Aorta (tissue), 5 donors: ENCODE measurements at regions not wholly inside any gene's neighbourhood (a gene's known extent, or its start where the extent isn't known, plus 50 kb on each side); places are given as distances from the start of the nearest gene placed in this dataset.

Experiments
- ATAC-seq: fragments of 200-7000 bp; cut with Tn5 transposase; one replicate; pipeline ENCODE4 v1.9.1; 2022; ENCODE audit warnings: moderate library complexity; ENCODE audit not compliant: low FRiP score
- DNase-seq, 2 donors: peaks; one replicate each; pipeline ENCODE4 v3.0.0-alpha.2; 2020
- H3K27ac ChIP-seq, 2 donors: one replicate each; pipeline ENCODE4 v1.5.1; 2013; ENCODE audit warnings: low read length in 2 of 2, mild to moderate bottlenecking in 2 of 2, moderate library complexity in 2 of 2, control low read depth in 1 of 2, inconsistent platforms in 1 of 2, low read depth in 1 of 2
- H3K27me3 ChIP-seq, 2 donors: one replicate each; pipeline ENCODE4 v1.6.1; 2013; ENCODE audit warnings: control low read depth in 1 of 2, low read length in 1 of 2, mild to moderate bottlenecking in 1 of 2, moderate library complexity in 1 of 2; ENCODE audit not compliant: insufficient read depth in 2 of 2, control insufficient read depth in 1 of 2
- H3K36me3 ChIP-seq, 2 donors: one replicate each; pipeline ENCODE4 v1.6.1; 2013; ENCODE audit warnings: control low read depth in 1 of 2, low read length in 1 of 2, mild to moderate bottlenecking in 1 of 2; ENCODE audit not compliant: insufficient read depth in 2 of 2, control insufficient read depth in 1 of 2
- H3K4me1 ChIP-seq, 2 donors: one replicate each; pipeline ENCODE4 v1.6.1; 2013; ENCODE audit warnings: low read length in 2 of 2, control low read depth in 1 of 2, mild to moderate bottlenecking in 1 of 2, moderate library complexity in 1 of 2; ENCODE audit not compliant: insufficient read depth in 2 of 2, control insufficient read depth in 1 of 2
- H3K4me3 ChIP-seq, 2 donors: one replicate each; pipeline ENCODE4 v1.5.1; 2013; ENCODE audit warnings: low read length in 2 of 2, control low read depth in 1 of 2, mild to moderate bottlenecking in 1 of 2
- H3K9me3 ChIP-seq: one replicate; pipeline ENCODE4 v1.6.1; 2013; ENCODE audit warnings: mild to moderate bottlenecking, low read length; ENCODE audit not compliant: control insufficient read depth
- WGBS, 2 donors: extraction: QIAGEN DNeasy Blood & Tissue Kit; methylation state at CpG; one replicate each; pipeline ENCODE4 v1.1.7; 2013; 5-methylcytosine and 5-hydroxymethylcytosine counted together
- intact Hi-C, 2 donors: fragments of 100-400 bp; cut with DNase I; formaldehyde crosslinking; loops; one replicate each; pipeline versions ENCODE4 v1.14.2 to v1.15.0; 2022
- donor health status: healthy with polysubstance abuse.
- donor health status: Bipolar disorder and iron deficiency.
- donor health status: DM: no; HTN: no; CAD: no.
- donor health status: DM: no; HTN: no; CAD: no.
- donor health status: DM: yes; HTN: yes; CAD: no.

- ATAC-seq (no peak), DNase-seq (no peak)
- no peaks in the 10 kb centered on the region for H3K36me3 ChIP-seq
- peaks cover 0 to 2% of the 10 kb centered on the region in 2 donors for H3K4me1 ChIP-seq
- no peaks in the 10 kb centered on the region for H3K9me3 ChIP-seq
- WGBS, 2 donors: 56 to 59% methylated on average over 4 of the region's 4 CpGs
- intact Hi-C loops: no loop called here
- no peak overlapping the region for H3K4me3 ChIP-seq
- H3K27me3 ChIP-seq: no peaks in the 10 kb centered on the region
- H3K27ac ChIP-seq: no peak overlapping the region
Observed at GRCh38 chr20:4605166-4605565, 81.1 kb upstream of the PRNP start.

DNA sequence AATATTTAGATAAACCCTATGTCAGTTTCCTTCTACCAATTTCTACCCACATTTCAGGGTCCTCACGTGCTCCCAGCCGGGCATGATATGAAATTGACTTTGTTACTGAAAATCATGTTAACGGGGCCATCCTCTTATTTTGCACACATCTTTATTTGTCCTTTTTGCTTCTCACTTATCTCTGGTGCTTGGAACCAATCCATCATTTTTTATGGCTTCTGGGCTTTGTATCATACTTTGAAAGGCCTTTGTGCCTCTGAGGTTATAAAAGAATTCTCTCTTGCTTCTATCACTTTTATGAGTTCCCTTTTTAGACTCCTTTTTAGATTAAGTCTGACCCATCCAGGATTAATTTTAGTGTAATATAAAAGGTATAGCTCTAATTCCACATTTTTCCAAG is 81.7 kb upstream of the PRNP start:
- Histone ChIP-seq H3K4me3 (no peak overlapping the region), H3K9me3 (no peaks in the 10 kb centered on the region), H3K36me3 (no peaks in the 10 kb centered on the region), H3K27me3 (no peaks in the 10 kb centered on the region), H3K27ac (no peak overlapping the region), H3K4me1 (peaks cover 0 to 2% of the 10 kb centered on the region in 2 donors)
- ATAC-seq (no peak), DNase-seq (no peak)
- intact Hi-C loops: no loop called here
- 91 to 93% methylated on average over 3 of the region's 3 CpGs for WGBS, 2 donors

GRCh38 chr20:4603724-4604123 is 82.5 kb upstream of the PRNP start:
- intact Hi-C loops: no loop called here
- Histone ChIP-seq H3K4me3 (no peak overlapping the region), H3K27me3 (no peaks in the 10 kb centered on the region), H3K27ac (no peak overlapping the region), H3K36me3 (no peaks in the 10 kb centered on the region), H3K4me1 (peaks cover 0 to 2% of the 10 kb centered on the region in 2 donors), H3K9me3 (no peaks in the 10 kb centered on the region)
- WGBS, 2 donors: 71 to 74% methylated on average over 11 of the region's 11 CpGs
- DNase-seq (no peak), ATAC-seq (no peak)

DNA sequence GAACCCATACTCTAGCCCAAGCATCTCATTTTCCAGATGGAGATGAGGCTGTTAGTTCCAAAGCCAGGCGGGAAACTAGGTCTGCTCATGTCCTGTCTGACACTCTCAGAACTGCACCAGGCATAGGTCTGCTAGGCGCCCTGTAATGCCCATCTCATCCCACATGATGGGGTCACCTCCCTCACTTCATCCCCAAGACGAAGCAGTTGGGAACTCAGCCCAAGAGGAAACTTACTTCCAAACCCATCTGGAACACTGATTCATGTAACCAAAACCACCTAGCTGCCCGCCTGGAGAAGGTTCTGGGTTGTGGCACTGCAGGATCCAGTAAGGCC is 84.0 kb upstream of the PRNP start:
- Histone ChIP-seq H3K36me3 (no peaks in the 10 kb centered on the region), H3K27ac (no peak overlapping the region), H3K27me3 (no peaks in the 10 kb centered on the region), H3K4me3 (no peak overlapping the region), H3K4me1 (peaks cover 0 to 2% of the 10 kb centered on the region in 2 donors), H3K9me3 (no peaks in the 10 kb centered on the region)
- DNase-seq: no peak
- intact Hi-C loops: no loop called here
- ATAC-seq: no peak
- 78 to 81% methylated on average over 4 of the region's 4 CpGs for WGBS, 2 donors

GRCh38 chr20:4601630-4602296 is 84.5 kb upstream of the PRNP start:
- Histone ChIP-seq H3K27me3 (no peaks in the 10 kb centered on the region), H3K36me3 (no peaks in the 10 kb centered on the region), H3K27ac (no peak overlapping the region), H3K4me1 (peaks cover 0 to 2% of the 10 kb centered on the region in 2 donors), H3K4me3 (no peak overlapping the region), H3K9me3 (no peaks in the 10 kb centered on the region)
- whole genome bisulfite sequencing, 2 donors: 18 to 19% methylated on average over 8 of the region's 8 CpGs
- no peak for ATAC-seq
- peak; percentile 71 to 83 for DNase-seq
- intact Hi-C loops: no loop called here

GRCh38 chr20:4600308-4601014 is 85.8 kb upstream of the PRNP start:
- 91% methylated on average over 6 of the region's 6 CpGs for WGBS, 2 donors
- no peak overlapping the region for H3K27ac ChIP-seq
- intact Hi-C loops: no loop called here

GRCh38 chr20:4597215-4597614 is 89.0 kb upstream of the PRNP start:
- Histone ChIP-seq H3K4me3 (no peak overlapping the region), H3K27me3 (no peaks in the 10 kb centered on the region), H3K36me3 (no peaks in the 10 kb centered on the region), H3K27ac (no peak overlapping the region), H3K9me3 (no peaks in the 10 kb centered on the region), H3K4me1 (peaks cover 0 to 2% of the 10 kb centered on the region in 2 donors)
- intact Hi-C loops: no loop called here
- ATAC-seq (no peak), DNase-seq (no peak)
- WGBS, 2 donors: 92 to 95% methylated on average over 5 of the region's 5 CpGs

More at GRCh38 chr20:4600308-4601014, 85.8 kb upstream of the PRNP start:
- Histone ChIP-seq H3K9me3 (no peaks in the 10 kb centered on the region), H3K4me3 (no peak overlapping the region), H3K27me3 (no peaks in the 10 kb centered on the region), H3K4me1 (peaks cover 0 to 2% of the 10 kb centered on the region in 2 donors), H3K36me3 (no peaks in the 10 kb centered on the region)
- DNase-seq: no peak
- no peak for ATAC-seq

DNA sequence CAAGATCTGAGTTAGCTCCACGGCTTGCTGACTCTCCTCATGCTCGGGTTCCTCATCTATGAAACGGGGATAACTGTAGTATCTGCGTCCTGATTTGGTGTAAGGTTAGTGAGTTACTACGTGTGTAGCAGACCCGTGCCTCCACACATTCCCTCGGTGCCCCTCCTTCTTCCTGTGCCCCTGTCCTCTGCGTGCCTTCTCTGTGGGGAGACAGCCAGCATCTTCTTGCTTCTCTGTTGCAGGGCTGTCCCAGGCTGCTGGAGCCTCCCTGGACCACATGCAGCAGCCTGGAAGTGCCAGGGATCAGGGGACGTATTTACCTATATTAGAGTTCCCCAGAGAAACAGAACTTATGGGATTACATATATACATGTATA is 93.1 kb upstream of the PRNP start:
- no peaks in the 10 kb centered on the region for H3K4me1 ChIP-seq
- H3K9me3 ChIP-seq: no peaks in the 10 kb centered on the region
- DNase-seq (no peak), ATAC-seq (peak; percentile 19)
- no peak overlapping the region for H3K27ac ChIP-seq
- H3K36me3 ChIP-seq: no peaks in the 10 kb centered on the region
- no peak overlapping the region for H3K4me3 ChIP-seq
- 51 to 54% methylated on average over 9 of the region's 9 CpGs for WGBS, 2 donors
- intact Hi-C loops: loop anchor here in 1 of 2 donors (5.0 kb wide), 1 partner anchor 481 kb away; no protein-coding TSS in a partner anchor
- no peaks in the 10 kb centered on the region for H3K27me3 ChIP-seq
